ENCODE measurements at regions not wholly inside any gene's neighbourhood (a gene's known extent, or its start where the extent isn't known, plus 50 kb on each side); places are given as distances from the start of the nearest gene placed in this dataset.

GRCh38 chr7:4483851-4484250 is 198.2 kb upstream of the FOXK1 start:
- TF ChIP-seq ZNF704 (CRISPR knock-in tag; IDR thresholded peaks at IDR 0.05; ENCODE audit: borderline replicate concordance) = no peak
- no peak for TF ChIP-seq MAX (IDR thresholded peaks at IDR 0.05)
- no peak for TF ChIP-seq PAX8 (CRISPR knock-in tag; IDR thresholded peaks at IDR 0.05; ENCODE audit: borderline replicate concordance)
- no peak for TF ChIP-seq POLR2A (IDR thresholded peaks at IDR 0.05; ENCODE audit: insufficient read depth in 1 of 2, low read depth in 2 of 2, low read length in 2 of 2)
- no peak for TF ChIP-seq ZNF331 (CRISPR knock-in tag; IDR thresholded peaks at IDR 0.05)
- no peak for TF ChIP-seq MXD3 (CRISPR knock-in tag; IDR thresholded peaks at IDR 0.05)
- TF ChIP-seq TCF7 (IDR thresholded peaks at IDR 0.05; ENCODE audit: low read depth) = no peak
- no peak for TF ChIP-seq EZH2 (conservative IDR thresholded peaks at IDR 0.05; ENCODE audit: low read depth, low read length)

Data from HepG2 (cell line).